NCI-H1694 treated with DMSO at 0.1 percent for 48 hours (cell line): ENCODE measurements at regions not wholly inside any gene's neighbourhood (a gene's known extent, or its start where the extent isn't known, plus 50 kb on each side); places are given as distances from the start of the nearest gene placed in this dataset.
A peak's percentile ranks its signal among the peaks of the same experiment; 100 is the strongest.

ENCODE experiments used
- DNase-seq: peaks from one replicate; lab custom pipeline; 2025; lab: John Stamatoyannopoulos, UW

DNA sequence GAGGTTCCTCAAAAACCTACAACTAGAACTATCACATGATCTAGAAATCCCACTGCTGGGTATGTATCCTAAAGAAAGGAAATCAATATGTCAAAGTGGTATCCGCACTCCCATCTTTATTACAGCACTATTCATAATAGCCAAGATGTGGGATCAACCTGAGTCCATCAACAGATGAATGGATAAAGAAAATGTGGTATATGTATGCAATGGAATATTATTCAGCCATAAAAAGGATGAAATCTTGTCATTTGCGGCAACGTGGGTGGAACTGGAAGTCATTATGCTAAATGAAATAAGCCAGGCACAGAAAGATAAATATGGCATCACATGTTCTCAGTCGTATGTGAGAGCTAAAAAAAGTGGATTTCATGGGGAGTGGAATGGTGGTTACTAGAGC is 77.5 kb upstream of the DIO3 start:
- DNase-seq = no peak

DNA sequence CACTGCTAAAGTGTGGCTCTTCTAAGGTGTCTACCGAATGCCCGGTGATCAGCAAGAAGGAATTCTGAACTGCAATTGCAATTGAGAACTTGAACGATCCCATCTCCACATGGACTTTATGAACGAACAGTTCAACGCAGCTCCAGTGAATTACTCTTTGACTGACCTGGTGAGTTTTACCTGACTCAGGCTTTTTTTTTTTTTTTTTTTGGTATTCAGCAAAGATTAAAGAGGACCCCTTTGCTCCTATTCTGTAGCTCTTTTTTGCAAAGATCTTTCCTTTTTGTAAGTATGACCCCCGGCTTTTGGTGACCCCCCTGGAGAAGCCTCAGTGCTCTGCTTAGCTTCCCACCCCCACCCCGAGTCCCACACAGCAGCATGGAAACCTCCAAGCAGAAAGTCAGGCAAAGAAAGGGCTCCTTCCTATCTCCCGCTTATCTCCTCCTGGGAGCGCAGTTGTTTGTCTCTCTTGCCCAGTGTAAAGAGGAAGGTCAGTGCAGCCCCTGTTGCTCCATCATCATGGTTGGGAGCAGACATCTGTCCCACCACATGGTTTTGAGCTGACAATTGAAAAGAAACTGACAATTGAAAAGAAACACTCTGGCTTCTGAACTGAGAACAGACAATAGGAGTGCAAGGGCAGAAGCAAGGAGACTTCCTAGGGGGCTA is 72.1 kb upstream of the DIO3 start:
- DNase-seq = no peak

- no peak for DNase-seq
Observed at GRCh38 chr14:101490771-101491170, 70.5 kb upstream of the DIO3 start.

GRCh38 chr14:101491841-101492240 is 69.5 kb upstream of the DIO3 start:
- no peak for DNase-seq

DNA sequence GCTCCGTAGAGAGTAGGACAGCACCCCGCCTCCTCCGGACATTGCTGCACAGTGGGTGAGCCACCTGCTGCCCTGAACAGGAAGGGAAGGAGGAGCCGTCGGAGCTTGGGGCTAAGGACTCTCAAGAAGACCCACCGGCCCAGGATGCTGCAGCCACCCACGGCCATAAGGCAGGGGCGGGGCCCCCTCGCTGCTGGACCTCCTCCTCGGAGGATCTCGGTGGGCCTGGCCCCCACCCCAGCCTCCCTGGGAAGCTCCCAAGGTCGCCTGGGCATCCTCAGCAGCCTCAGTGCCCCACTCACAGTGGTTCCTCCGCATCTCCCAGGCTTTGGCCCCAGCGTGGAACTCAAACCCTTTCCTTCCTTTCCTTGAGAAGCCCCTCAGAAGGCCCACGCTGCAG is 68.6 kb upstream of the DIO3 start:
- no peak for DNase-seq

DNA sequence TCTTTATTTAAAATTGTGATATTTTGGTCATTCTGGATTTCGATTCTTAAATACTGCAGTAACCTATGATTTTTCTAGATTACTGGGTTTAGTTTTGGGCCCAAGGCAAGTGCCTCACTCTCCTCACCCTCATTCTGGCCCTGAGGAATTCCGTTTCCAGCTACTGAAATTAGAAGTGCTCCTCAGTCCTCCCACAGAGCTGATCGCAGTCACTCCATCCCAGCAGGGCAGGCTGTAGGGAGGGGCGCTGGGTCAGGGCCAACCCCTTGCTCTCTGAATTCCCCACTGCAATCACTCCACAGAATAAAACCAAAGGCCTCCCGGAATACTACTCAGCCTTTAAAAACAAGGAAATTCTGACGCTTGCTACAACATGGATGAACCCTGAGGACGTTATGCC is 66.5 kb upstream of the DIO3 start:
- DNase-seq = no peak

GRCh38 chr14:101495284-101495683 is 66.0 kb upstream of the DIO3 start:
- DNase-seq = no peak

- no peak for DNase-seq
Observed at GRCh38 chr14:101495827-101496775, 65.2 kb upstream of the DIO3 start.

DNA sequence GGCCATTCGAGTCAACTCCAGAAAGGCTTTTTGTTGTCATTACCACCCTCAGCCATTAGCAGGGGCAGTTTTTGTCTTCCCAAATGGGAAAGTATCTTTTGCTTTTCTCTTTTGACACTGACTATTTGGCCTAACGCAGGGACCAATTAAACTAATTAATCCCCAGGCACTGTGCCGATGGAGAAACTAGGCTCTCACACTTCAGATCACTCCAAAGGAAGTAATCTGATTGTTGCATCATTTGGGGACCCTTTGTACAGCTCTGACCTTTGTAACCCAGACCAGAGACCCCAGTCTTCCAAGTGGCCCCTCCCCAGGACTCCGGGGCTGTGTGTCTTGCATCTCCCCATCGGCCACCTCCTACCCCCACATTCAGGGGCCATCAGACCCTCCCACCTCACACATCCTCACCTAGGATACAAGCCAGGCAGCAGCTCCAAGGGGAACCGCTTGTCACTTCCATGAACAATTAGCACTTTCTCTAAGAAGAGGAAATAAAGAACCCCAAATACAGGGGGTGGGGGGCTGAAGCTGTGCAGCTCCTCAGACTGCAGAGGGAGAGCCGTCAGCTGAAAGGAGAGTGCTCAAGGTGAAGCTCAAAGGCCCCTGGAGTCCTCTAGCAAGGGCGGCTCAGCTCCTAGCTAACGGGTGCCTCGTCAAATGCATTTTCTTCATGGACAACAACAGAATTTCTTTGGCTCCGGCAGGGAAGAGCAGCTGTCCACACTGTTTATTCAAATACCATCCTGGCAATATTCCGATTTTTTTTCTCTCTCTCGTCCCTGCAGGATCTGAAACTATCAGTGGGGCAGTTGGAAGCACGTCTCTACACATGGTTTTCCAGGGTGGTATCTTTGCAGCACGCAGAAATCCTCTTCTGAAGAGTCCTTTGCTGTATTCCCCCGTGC is 64.3 kb upstream of the DIO3 start:
- peak; percentile 33 for DNase-seq

DNA sequence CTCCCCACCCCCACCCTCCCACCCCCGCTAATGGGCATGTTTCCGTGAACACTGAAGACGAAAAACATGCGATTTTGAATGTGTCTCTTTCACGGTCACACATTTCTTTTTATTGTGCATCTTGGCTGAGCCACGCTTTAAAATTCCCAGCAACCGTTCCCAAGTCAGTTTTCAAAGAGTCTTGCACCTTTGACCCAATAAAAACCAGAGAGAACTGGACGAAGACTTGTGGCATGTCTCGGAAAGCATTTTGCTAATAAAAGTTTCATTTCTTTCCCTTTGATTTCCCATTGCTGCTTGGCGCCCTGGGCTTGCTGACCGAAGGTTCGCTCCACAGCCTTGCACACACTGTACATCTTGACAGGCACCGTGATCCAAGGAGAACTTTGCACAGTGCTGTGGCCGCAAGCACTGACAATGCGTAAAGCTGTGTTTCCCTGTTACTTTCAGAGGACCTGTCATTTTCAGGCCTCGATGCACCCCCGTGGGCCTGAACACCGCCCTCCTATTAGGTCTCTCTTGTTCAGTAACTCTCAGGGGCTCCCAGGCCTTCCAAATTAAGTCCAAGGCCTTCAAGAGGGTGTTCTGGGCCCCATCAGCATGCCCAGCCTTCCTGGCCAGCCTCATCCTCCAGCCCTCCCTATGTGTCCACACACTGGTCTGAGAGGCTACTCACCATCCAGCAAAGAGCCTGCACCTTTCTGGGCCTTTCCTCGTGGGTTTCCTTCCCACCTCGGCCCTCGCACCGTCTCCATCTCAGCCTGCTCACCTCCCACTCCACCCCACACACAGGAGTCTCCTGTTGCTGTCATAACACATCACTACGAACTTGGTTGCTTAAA is 63.4 kb upstream of the DIO3 start:
- DNase-seq = no peak

- no peak for DNase-seq
Observed at GRCh38 chr14:101498526-101498860, 62.8 kb upstream of the DIO3 start.

- no peak for DNase-seq
Observed at GRCh38 chr14:101499080-101499479, 62.2 kb upstream of the DIO3 start.

- DNase-seq = no peak
Observed at GRCh38 chr14:101499513-101499912, 61.8 kb upstream of the DIO3 start.

DNA sequence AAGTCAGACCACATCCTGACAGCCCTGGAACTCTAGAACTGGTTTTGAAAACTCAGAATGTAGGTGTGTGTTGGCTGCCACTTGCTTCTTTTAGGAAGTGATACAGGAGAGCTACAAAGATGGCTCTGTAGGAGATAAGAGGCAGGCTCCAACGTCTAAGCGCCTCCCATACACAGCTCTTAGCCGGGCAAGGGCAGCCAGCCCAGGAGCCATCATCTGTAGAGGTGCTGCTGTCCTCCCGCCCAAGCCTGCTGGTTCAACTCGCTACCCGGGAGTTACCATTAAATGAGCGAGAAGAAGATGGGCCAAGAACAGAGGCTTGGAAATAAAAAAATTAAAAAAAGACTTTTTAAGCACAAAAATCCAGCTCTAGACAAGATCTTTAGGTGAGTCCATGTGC is 61.2 kb upstream of the DIO3 start:
- no peak for DNase-seq

DNA sequence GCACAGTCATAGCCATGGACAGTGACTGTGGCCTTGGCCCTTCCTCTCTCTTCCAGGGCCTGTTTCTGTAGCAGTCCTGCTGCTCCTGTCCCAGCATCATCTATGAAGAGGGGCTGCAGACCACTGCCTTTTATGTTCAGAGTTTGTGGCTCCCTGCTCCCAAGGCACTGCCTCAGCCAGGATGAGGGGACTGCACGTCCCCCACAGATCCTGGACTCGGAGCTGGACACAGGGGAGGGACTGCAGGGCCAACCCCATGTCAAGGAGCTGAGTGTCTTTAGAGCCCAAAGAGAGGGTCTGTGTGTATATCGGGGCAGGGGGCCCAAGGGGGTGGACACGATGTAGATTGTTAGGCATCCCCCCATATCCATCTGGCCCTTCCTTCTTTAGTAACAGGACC is 60.6 kb upstream of the DIO3 start:
- DNase-seq = no peak

DNA sequence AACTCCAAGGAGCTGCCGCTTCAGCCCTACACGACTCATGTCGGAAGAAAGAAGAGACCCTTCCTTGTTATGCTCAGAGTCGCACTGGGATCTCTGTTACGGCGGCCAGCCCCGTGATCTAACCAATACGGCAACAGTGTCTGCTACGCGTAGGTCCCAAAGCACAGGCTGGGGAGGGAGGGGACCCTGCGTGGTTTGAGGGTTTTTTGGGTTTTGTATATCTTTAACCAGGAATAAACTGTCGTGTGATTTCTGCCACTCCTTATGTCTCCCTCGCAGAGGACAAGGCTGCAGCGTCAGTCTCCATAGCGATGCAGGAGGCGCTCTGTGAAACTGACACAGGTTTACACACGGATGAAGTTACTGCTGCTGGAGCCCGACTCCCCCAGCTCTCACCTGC is 60.0 kb upstream of the DIO3 start:
- DNase-seq = no peak

DNA sequence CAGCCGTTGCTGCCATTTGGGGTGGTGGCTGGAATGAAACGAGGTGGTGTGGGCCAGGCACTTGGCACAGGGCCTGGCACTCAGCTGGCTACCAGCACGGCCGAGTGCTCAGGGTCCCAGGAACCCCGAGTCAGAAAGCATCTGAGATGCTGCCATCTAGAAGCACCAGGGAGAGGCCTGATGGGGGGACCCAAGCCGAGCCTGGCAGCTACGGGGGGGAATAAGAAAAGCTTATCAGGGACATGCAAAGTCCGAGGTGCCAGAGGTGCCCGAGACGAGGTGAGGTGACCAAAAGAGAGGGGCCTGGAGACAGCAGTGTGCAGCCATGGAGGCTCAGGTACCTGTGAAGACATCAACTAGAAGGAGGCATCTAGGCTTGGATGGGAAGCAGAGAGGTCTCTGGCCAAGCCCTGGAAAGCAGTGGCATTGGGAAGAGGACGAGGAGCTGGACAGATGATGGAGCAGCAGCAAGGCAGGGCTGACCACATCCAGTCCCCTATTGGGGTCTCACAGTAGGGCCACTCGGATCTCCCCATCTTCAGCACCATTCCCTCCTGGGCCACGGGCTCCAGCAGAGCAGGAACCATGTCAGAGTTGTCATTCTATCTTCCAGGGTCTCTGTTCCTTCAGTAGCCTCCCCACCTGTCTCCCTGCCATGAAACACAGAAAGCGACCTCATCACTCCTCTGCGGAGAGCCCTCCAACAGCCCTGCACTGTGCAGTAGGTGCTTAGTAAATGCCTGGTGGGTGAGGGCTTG is 59.3 kb upstream of the DIO3 start:
- no peak for DNase-seq

DNA sequence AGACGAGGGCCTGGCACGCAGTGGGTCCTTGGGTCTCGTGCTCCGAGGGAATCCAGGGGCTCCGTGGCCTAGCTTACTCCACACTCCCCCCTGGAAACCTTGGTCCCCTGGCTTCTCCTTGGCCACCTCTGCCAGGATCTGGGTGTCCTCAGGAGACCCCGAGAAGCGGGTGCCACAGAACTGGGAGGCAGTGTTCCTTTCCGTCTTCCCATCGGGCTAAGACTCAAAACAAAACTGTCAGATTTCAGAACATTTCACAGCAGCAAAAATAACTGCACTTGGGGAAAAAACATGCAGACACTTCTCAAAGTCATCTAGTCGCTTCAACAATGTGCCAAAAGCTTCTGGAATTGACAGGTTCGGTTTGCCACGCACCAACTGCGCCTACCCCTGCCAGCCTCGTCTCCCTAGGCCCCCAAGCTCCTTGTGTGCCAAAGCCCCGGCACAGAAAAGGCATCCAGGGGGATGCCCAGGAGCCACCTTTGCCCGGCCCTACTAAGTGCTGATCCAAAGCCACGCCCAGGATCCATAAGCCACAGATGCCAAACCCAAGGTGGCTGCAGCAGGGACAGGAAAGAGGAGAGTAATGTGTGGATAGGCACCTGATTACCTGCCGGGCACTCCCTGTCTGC is 58.4 kb upstream of the DIO3 start:
- DNase-seq = no peak

DNA sequence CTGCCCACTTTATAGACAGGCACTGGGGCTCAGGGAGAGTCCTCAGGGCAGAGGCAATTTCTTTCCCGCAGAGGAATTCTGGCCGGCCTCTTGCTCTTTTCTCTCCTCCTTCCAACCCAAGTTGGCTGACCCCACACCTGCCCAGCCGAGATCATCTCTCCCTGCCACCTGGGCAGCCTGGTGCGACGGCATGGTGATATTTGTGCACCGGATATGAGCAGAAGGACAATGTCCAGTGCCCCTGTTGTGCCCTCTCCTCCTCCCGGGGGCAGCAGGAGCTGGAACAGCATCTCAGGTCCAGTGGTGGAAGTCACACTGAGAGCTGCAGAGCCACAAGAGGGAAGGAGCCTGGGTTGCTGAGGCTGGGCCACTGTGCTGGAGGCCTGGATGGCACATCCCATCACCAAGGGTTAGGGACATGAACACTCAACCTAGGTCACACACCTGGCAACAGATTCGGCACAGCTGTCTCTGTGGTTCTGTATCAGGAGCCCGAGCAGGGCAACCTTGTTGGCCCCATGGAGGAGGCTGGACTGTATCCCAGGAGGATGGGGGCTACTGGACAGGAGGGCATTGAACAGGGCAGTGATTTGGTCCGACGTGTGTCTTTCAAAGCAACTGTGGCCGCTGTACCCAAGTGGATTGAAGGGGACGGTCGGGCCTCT is 57.7 kb upstream of the DIO3 start:
- no peak for DNase-seq
